ENCODE measurements at regions not wholly inside any gene's neighbourhood (a gene's known extent, or its start where the extent isn't known, plus 50 kb on each side); places are given as distances from the start of the nearest gene placed in this dataset.

GRCh38 chr14:38828183-38828827 is 274.7 kb downstream of the SEC23A start:
- no peak for DNase-seq
- no peak for TF ChIP-seq CTCF (IDR thresholded peaks at IDR 0.05)
- intact Hi-C loops (cut with micrococcal nuclease) = no loop called here
- Mint-ChIP-seq H3K4me1 (no peaks in the 10 kb centered on the region), H3K27me3 (no peaks in the 10 kb centered on the region), H3K27ac (no peak overlapping the region), H3K9me3 (no peaks in the 10 kb centered on the region), H3K36me3 (ENCODE audit: low read depth) (no peaks in the 10 kb centered on the region), H3K4me3 (no peak overlapping the region)
- ATAC-seq (ENCODE audit: low read depth) = no peak
- ChIA-PET POLR2A (no interaction called here), CTCF (no interaction called here)

- Mint-ChIP-seq H3K27ac (no peak overlapping the region), H3K27me3 (no peaks in the 10 kb centered on the region), H3K9me3 (no peaks in the 10 kb centered on the region), H3K36me3 (ENCODE audit: low read depth) (no peaks in the 10 kb centered on the region), H3K4me3 (no peak overlapping the region), H3K4me1 (no peaks in the 10 kb centered on the region)
- no peak for ATAC-seq (ENCODE audit: low read depth)
- ChIA-PET POLR2A (no interaction called here), CTCF (no interaction called here)
- intact Hi-C loops (cut with micrococcal nuclease) = no loop called here
- no peak for DNase-seq
- TF ChIP-seq CTCF (IDR thresholded peaks at IDR 0.05) = no peak
These were observed 278.3 kb downstream of the SEC23A start for GRCh38 chr14:38824706-38825105.

- no peak overlapping the region for H3K27ac Mint-ChIP-seq
- intact Hi-C loops (cut with micrococcal nuclease) = no loop called here
- ChIA-PET POLR2A (no interaction called here), CTCF (no interaction called here)
- no peaks in the 10 kb centered on the region for H3K9me3 Mint-ChIP-seq
- no peak overlapping the region for H3K4me3 Mint-ChIP-seq
- ATAC-seq (ENCODE audit: low read depth) = no peak
- no peak for DNase-seq
- no peaks in the 10 kb centered on the region for H3K4me1 Mint-ChIP-seq
- TF ChIP-seq CTCF (IDR thresholded peaks at IDR 0.05) = no peak
- no peaks in the 10 kb centered on the region for H3K36me3 Mint-ChIP-seq (ENCODE audit: low read depth)
- no peaks in the 10 kb centered on the region for H3K27me3 Mint-ChIP-seq
These were observed 284.5 kb downstream of the SEC23A start for GRCh38 chr14:38818555-38818954.

- H3K27me3 Mint-ChIP-seq = no peaks in the 10 kb centered on the region
- intact Hi-C loops (cut with micrococcal nuclease) = no loop called here
- ATAC-seq (ENCODE audit: low read depth) = no peak
- CTCF ChIA-PET = no interaction called here
- H3K27ac Mint-ChIP-seq = no peak overlapping the region
- peaks cover 9% of the 10 kb centered on the region for H3K9me3 Mint-ChIP-seq
- POLR2A ChIA-PET = no interaction called here
- no peak for DNase-seq
- H3K36me3 Mint-ChIP-seq (ENCODE audit: low read depth) = no peaks in the 10 kb centered on the region
- H3K4me3 Mint-ChIP-seq = no peak overlapping the region
- TF ChIP-seq CTCF (IDR thresholded peaks at IDR 0.05) = no peak
- H3K4me1 Mint-ChIP-seq = no peaks in the 10 kb centered on the region
These were observed 294.1 kb downstream of the SEC23A start for GRCh38 chr14:38808734-38809455.

- no peak overlapping the region for H3K4me3 Mint-ChIP-seq
- DNase-seq = no peak
- no peak overlapping the region for H3K27ac Mint-ChIP-seq
- POLR2A ChIA-PET = no interaction called here
- ATAC-seq (ENCODE audit: low read depth) = no peak
- H3K27me3 Mint-ChIP-seq = no peaks in the 10 kb centered on the region
- intact Hi-C loops (cut with micrococcal nuclease) = no loop called here
- no peaks in the 10 kb centered on the region for H3K4me1 Mint-ChIP-seq
- TF ChIP-seq CTCF (IDR thresholded peaks at IDR 0.05) = no peak
- H3K36me3 Mint-ChIP-seq (ENCODE audit: low read depth) = no peaks in the 10 kb centered on the region
- CTCF ChIA-PET = no interaction called here
- peaks cover 12% of the 10 kb centered on the region for H3K9me3 Mint-ChIP-seq
These were observed 303.4 kb downstream of the SEC23A start for GRCh38 chr14:38799671-38800070.

Data from activated B cell treated with CpG ODN at 0.5 μM for 24 hours (primary cell).